CD4-positive, alpha-beta memory T cell (primary cell): ENCODE measurements at regions not wholly inside any gene's neighbourhood (a gene's known extent, or its start where the extent isn't known, plus 50 kb on each side); places are given as distances from the start of the nearest gene placed in this dataset.

Source experiments
- CTCF ChIA-PET: fragments of 350-600 bp; sonication (Branson Sonifier 250); formaldehyde crosslinking; loops from one replicate; lab custom pipeline; 2021; ENCODE audit warnings: inconsistent platforms; ENCODE audit not compliant: partially characterized antibody; lab: Charles Lee
- POLR2A ChIA-PET: fragments of 350-600 bp; sonication (Branson Sonifier 250); formaldehyde crosslinking; loops from one replicate; lab custom pipeline; 2021; ENCODE audit not compliant: partially characterized antibody; lab: Charles Lee
- DNase-seq, 5 donors: peaks; one replicate each; pipeline versions ENCODE4 v3.0.0 to v3.0.0-alpha.2; 2020 to 2022; ENCODE audit warnings: mixed read lengths in 1 of 5
- H3K27ac ChIP-seq: one replicate; pipeline ENCODE4 v1.7.0; 2013; ENCODE audit warnings: low read depth, low read length
- H3K27me3 ChIP-seq: 2 replicates; pipeline ENCODE4 v1.7.0; 2013; ENCODE audit warnings: mild to moderate bottlenecking, low read length, moderate library complexity; ENCODE audit not compliant: insufficient read depth
- H3K36me3 ChIP-seq: 2 replicates; pipeline ENCODE4 v1.7.0; 2013; ENCODE audit warnings: mild to moderate bottlenecking, low read length, moderate library complexity; ENCODE audit not compliant: insufficient read depth
- H3K4me1 ChIP-seq: 2 replicates; pipeline ENCODE4 v1.7.0; 2013; ENCODE audit warnings: mild to moderate bottlenecking, low read length, moderate library complexity; ENCODE audit not compliant: insufficient read depth
- H3K4me3 ChIP-seq, 2 donors: one replicate each; pipeline ENCODE4 v1.7.0; 2013; ENCODE audit warnings: low read length in 2 of 2, mild to moderate bottlenecking in 1 of 2
- H3K9me3 ChIP-seq, 2 donors: one replicate each; pipeline ENCODE4 v1.7.0; 2013; ENCODE audit warnings: low read length in 2 of 2, control low read depth in 1 of 2; ENCODE audit not compliant: control insufficient read depth in 1 of 2
- H3K27ac Mint-ChIP-seq, 7 donors: one replicate each; pipeline ENCODE4 v1.8.0; 2020 to 2021; ENCODE audit warnings: mixed read lengths in 7 of 7, mild to moderate bottlenecking in 6 of 7, inconsistent platforms in 3 of 7, moderate library complexity in 3 of 7
- H3K27me3 Mint-ChIP-seq, 2 donors: one replicate each; pipeline ENCODE4 v1.8.0; 2020 to 2021; ENCODE audit warnings: mixed read lengths in 2 of 2
- H3K36me3 Mint-ChIP-seq, 2 donors: one replicate each; pipeline ENCODE4 v1.8.0; 2020 to 2021; ENCODE audit warnings: mixed read lengths in 2 of 2, inconsistent platforms in 1 of 2, mild to moderate bottlenecking in 1 of 2
- H3K4me1 Mint-ChIP-seq, 4 donors: one replicate each; pipeline ENCODE4 v1.8.0; 2020 to 2021; ENCODE audit warnings: mixed read lengths in 4 of 4, mild to moderate bottlenecking in 1 of 4
- H3K4me3 Mint-ChIP-seq, 8 donors: one replicate each; pipeline ENCODE4 v1.8.0; 2020 to 2021; ENCODE audit warnings: mixed read lengths in 8 of 8, mild to moderate bottlenecking in 7 of 8, moderate library complexity in 6 of 8, inconsistent platforms in 3 of 8
- H3K9me3 Mint-ChIP-seq, 8 donors: one replicate each; pipeline ENCODE4 v1.8.0; 2020 to 2021; ENCODE audit warnings: mixed read lengths in 8 of 8, mild to moderate bottlenecking in 5 of 8, inconsistent platforms in 3 of 8, moderate library complexity in 1 of 8
- intact Hi-C: fragments of 100-400 bp; cut with micrococcal nuclease; formaldehyde crosslinking; loops from one replicate; pipeline ENCODE4 v1.15.1; 2023

DNA sequence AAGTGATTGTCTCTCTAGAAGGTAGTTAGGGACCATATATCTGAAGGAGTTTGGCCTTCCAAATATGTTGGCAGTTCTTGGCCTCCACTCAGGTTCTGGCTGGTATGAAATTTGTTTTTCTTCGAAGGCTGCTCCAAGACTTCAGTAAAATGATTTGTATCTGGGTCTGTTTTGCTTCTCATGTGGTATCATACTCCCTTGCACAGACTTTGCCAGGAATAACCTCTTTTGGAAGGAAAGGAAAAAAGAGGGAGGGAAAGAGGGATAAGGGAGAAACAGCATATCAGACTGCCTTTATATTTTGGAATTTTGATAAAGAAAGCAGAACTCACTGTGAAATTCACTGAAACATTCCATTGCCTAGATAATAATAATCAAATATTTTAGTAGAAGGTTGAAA, 242.1 kb upstream of the HHIP start:
- H3K27ac ChIP-seq = no peak overlapping the region
- H3K9me3 ChIP-seq = no peaks in the 10 kb centered on the region
- H3K36me3 Mint-ChIP-seq = no peaks in the 10 kb centered on the region
- H3K27ac Mint-ChIP-seq = no peak overlapping the region
- no peaks in the 10 kb centered on the region for H3K36me3 ChIP-seq
- CTCF ChIA-PET = no interaction called here
- no peaks in the 10 kb centered on the region for H3K27me3 Mint-ChIP-seq
- H3K4me3 Mint-ChIP-seq = no peak overlapping the region
- POLR2A ChIA-PET = no interaction called here
- intact Hi-C loops = no loop called here
- no peak overlapping the region for H3K4me3 ChIP-seq
- H3K4me1 ChIP-seq = no peaks in the 10 kb centered on the region
- DNase-seq = no peak
- no peaks in the 10 kb centered on the region for H3K4me1 Mint-ChIP-seq
- no peaks in the 10 kb centered on the region for H3K27me3 ChIP-seq
- peaks cover 0 to 6% (median 0%) of the 10 kb centered on the region in 8 donors for H3K9me3 Mint-ChIP-seq

DNA sequence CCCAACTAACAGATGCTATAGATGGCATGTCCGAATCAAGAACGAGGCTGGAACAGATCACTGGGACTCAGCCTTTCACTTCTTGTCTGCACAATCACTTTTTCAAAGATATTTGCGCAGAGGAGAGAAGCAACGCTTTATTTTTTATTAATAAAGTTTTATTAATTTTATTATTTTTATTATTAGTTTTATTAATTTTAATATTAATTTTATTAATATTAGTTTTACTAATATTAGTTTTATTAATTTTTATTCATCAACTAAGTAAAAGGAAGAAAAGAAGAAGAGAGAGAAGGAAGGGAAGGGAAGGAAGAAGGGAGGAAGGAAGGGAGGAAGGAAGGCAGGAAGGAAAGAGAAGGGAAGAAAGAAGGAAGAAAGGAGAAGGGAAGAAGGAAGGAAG, 236.4 kb upstream of the HHIP start:
- Histone ChIP-seq H3K36me3 (no peaks in the 10 kb centered on the region), H3K9me3 (no peaks in the 10 kb centered on the region), H3K4me1 (no peaks in the 10 kb centered on the region), H3K4me3 (no peak overlapping the region), H3K27me3 (no peaks in the 10 kb centered on the region), H3K27ac (no peak overlapping the region)
- ChIA-PET CTCF (no interaction called here), POLR2A (no interaction called here)
- Mint-ChIP-seq H3K4me3 (no peak overlapping the region), H3K27me3 (no peaks in the 10 kb centered on the region), H3K27ac (no peak overlapping the region), H3K4me1 (no peaks in the 10 kb centered on the region), H3K9me3 (peaks cover 0 to 2% (median 0%) of the 10 kb centered on the region in 8 donors), H3K36me3 (no peaks in the 10 kb centered on the region)
- no peak for DNase-seq
- intact Hi-C loops = no loop called here

DNA sequence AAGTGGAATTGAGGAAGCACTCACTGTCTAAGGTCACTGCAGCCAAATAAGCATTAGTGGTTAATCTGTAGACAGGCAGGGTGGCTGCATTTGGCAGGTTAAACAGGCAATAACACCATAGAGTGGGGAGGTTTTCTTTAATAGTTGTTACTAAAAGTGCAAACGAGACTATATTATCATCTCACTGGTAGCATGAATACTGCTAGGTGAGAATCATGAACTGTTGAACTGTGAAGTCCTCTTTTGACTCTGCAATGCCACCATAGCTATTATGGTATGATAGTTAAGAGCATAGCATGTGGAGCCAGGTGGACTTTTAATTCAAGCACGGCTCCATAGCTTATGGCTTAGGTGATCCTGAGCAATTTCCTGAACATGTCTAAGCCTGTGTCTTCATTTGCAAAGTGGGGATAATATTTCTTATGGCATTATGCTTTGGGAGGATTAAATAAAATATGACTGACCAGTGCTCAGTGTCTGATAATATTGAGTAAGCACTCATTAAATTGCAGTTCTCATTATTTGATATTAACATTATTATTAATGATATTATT, 235.6 kb upstream of the HHIP start:
- Mint-ChIP-seq H3K4me3 (no peak overlapping the region), H3K9me3 (peaks cover 0 to 2% (median 0%) of the 10 kb centered on the region in 8 donors), H3K27ac (no peak overlapping the region), H3K36me3 (no peaks in the 10 kb centered on the region), H3K27me3 (no peaks in the 10 kb centered on the region), H3K4me1 (no peaks in the 10 kb centered on the region)
- ChIA-PET POLR2A (no interaction called here), CTCF (no interaction called here)
- no peak overlapping the region for H3K4me3 ChIP-seq
- no peak overlapping the region for H3K27ac ChIP-seq
- no peaks in the 10 kb centered on the region for H3K4me1 ChIP-seq
- intact Hi-C loops = no loop called here
- DNase-seq = no peak
- H3K9me3 ChIP-seq = no peaks in the 10 kb centered on the region
- no peaks in the 10 kb centered on the region for H3K36me3 ChIP-seq
- H3K27me3 ChIP-seq = no peaks in the 10 kb centered on the region

- DNase-seq = no peak
- POLR2A ChIA-PET = no interaction called here
- Mint-ChIP-seq H3K27ac (no peak overlapping the region), H3K36me3 (no peaks in the 10 kb centered on the region), H3K4me1 (no peaks in the 10 kb centered on the region), H3K27me3 (no peaks in the 10 kb centered on the region), H3K9me3 (no peaks in the 10 kb centered on the region), H3K4me3 (no peak overlapping the region)
- Histone ChIP-seq H3K27me3 (no peaks in the 10 kb centered on the region), H3K4me3 (no peak overlapping the region), H3K4me1 (no peaks in the 10 kb centered on the region), H3K36me3 (no peaks in the 10 kb centered on the region), H3K9me3 (no peaks in the 10 kb centered on the region), H3K27ac (no peak overlapping the region)
- CTCF ChIA-PET = no interaction called here
- intact Hi-C loops = no loop called here
Measured at GRCh38 chr4:144411119-144411518, 234.8 kb upstream of the HHIP start.

GRCh38 chr4:144411700-144412099, 234.3 kb upstream of the HHIP start:
- Mint-ChIP-seq H3K4me1 (no peaks in the 10 kb centered on the region), H3K36me3 (no peaks in the 10 kb centered on the region), H3K9me3 (no peaks in the 10 kb centered on the region), H3K4me3 (no peak overlapping the region), H3K27me3 (no peaks in the 10 kb centered on the region), H3K27ac (no peak overlapping the region)
- no peaks in the 10 kb centered on the region for H3K36me3 ChIP-seq
- DNase-seq = no peak
- intact Hi-C loops = no loop called here
- H3K9me3 ChIP-seq = no peaks in the 10 kb centered on the region
- ChIA-PET CTCF (no interaction called here), POLR2A (no interaction called here)
- H3K4me3 ChIP-seq = no peak overlapping the region
- no peaks in the 10 kb centered on the region for H3K27me3 ChIP-seq
- no peak overlapping the region for H3K27ac ChIP-seq
- H3K4me1 ChIP-seq = no peaks in the 10 kb centered on the region

DNA sequence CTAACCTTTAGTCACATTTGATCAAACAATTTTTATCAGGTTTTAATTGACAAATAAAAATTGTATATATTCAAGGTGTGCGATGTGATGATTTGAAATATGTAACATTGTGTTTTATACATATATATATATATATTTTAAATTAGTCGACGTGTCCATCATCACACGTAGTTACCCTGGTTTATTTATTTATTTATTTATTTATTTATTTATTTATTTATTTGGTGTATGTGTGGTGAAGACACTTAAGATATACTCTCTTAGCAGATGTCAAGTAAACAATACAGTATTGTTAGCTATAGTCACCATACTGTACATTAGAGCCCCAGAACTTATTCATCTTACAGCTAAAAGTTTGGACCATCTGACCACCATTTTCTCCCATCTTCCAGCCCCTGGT, 224.9 kb upstream of the HHIP start:
- H3K27ac Mint-ChIP-seq = no peak overlapping the region
- no peaks in the 10 kb centered on the region for H3K9me3 ChIP-seq
- POLR2A ChIA-PET = no interaction called here
- intact Hi-C loops = no loop called here
- no peak overlapping the region for H3K4me3 ChIP-seq
- no peak overlapping the region for H3K4me3 Mint-ChIP-seq
- no peaks in the 10 kb centered on the region for H3K27me3 ChIP-seq
- CTCF ChIA-PET = no interaction called here
- no peaks in the 10 kb centered on the region for H3K4me1 Mint-ChIP-seq
- H3K27ac ChIP-seq = no peak overlapping the region
- H3K9me3 Mint-ChIP-seq = peaks cover 0 to 4% (median 0%) of the 10 kb centered on the region in 8 donors
- no peak for DNase-seq
- no peaks in the 10 kb centered on the region for H3K36me3 Mint-ChIP-seq
- H3K4me1 ChIP-seq = no peaks in the 10 kb centered on the region
- no peaks in the 10 kb centered on the region for H3K27me3 Mint-ChIP-seq
- H3K36me3 ChIP-seq = no peaks in the 10 kb centered on the region

DNA sequence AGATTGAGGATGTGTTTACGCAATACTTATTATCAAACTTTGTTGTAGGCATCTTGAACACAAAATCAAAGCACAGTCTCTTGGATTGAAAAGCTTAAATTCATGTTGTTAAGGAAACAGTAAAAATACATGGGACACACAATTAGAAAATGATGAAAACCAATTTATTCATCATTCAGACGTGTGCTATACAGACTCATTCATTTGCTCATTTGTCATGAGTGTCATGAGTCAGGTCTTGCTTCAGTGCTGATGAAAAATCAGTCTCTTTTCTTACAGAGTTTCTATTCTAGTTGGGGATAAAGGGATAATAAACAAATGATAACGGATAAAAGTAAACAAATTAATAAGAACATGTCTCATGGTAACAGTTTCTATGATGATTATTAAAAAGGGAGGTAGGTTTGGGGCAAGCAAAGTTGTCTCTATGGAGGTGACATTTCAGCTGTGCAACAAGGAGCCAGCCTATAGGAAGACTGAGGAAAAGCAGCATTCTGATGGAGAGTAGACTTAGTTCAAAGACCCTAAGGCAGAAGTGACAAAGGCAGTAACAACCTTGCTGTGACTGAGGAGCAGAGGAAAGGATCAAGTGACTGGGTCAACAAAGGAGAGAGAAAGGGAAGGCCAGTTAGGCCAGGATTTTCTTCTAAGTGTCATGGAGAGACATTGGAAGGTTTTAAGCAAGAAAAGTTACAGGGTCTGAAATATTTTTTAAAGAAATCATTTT, 224.0 kb upstream of the HHIP start:
- ChIA-PET CTCF (no interaction called here), POLR2A (no interaction called here)
- Mint-ChIP-seq H3K9me3 (peaks cover 0 to 4% (median 0%) of the 10 kb centered on the region in 8 donors), H3K36me3 (no peaks in the 10 kb centered on the region), H3K4me1 (no peaks in the 10 kb centered on the region), H3K27ac (no peak overlapping the region), H3K27me3 (no peaks in the 10 kb centered on the region), H3K4me3 (no peak overlapping the region)
- Histone ChIP-seq H3K4me1 (no peaks in the 10 kb centered on the region), H3K9me3 (no peaks in the 10 kb centered on the region), H3K27me3 (no peaks in the 10 kb centered on the region), H3K36me3 (no peaks in the 10 kb centered on the region), H3K27ac (no peak overlapping the region), H3K4me3 (no peak overlapping the region)
- no peak for DNase-seq
- intact Hi-C loops = no loop called here
